HepG2 (cell line): ENCODE measurements at regions not wholly inside any gene's neighbourhood (a gene's known extent, or its start where the extent isn't known, plus 50 kb on each side); places are given as distances from the start of the nearest gene placed in this dataset.

Experiments used
- ATAC-seq: fragments of 200-7000 bp; cut with Tn5 transposase; 3 replicates; pipeline ENCODE4 v1.9.1; 2020; ENCODE audit warnings: mild to moderate bottlenecking, moderate library complexity
- BruUV-seq: library from RNA; stranded (reverse); fragments of 400-500 nt; replicated peaks from 2 replicates; lab custom pipeline; 2021; lab: Mats Ljungman, UMichigan
- CTCF ChIA-PET: fragments of 300-600 bp; formaldehyde crosslinking; extraction: SDS; loops from one replicate; lab custom pipeline; 2021; ENCODE audit warnings: low total read pairs, inconsistent platforms, low intra/inter-chr PET ratio; lab: Yijun Ruan, JAX
- POLR2A ChIA-PET: fragments of 350-600 bp; sonication (Branson Sonifier 250); formaldehyde crosslinking; loops from one replicate; lab custom pipeline; 2020; ENCODE audit warnings: antibody characterized with exemption, inconsistent platforms; lab: Yijun Ruan, JAX
- DNase-seq: peaks from one replicate; pipeline ENCODE4 v3.0.0-alpha.2; 2015; ENCODE audit warnings: low spot score
- FAIRE-seq: peaks from 3 replicates; lab custom pipeline; 2011; peaks lifted over from hg19 to GRCh38; lab: Jason Lieb, UNC
- H2AFZ ChIP-seq: one replicate; pipeline ENCODE4 v1.6.1; 2011; ENCODE audit warnings: low read length, inconsistent platforms
- H3K27ac ChIP-seq: fragments of 300-600 bp; 3 replicates; pipeline ENCODE4 v1.8.0; 2011; ENCODE audit warnings: mixed run types, mild to moderate bottlenecking, mixed read lengths, low read length, inconsistent platforms; ENCODE audit not compliant: insufficient read depth; ENCODE audit errors: extremely low read length
- H3K27me3 ChIP-seq, 2 experiments: fragments of 200-600 bp in 1 of 2; 2 replicates in 1 of 2; 3 replicates in 1 of 2; pipeline versions ENCODE4 v1.6.0 to v1.8.0; 2011; ENCODE audit warnings: low read length in 2 of 2, mild to moderate bottlenecking in 2 of 2, moderate library complexity in 2 of 2, inconsistent platforms in 1 of 2; ENCODE audit not compliant: insufficient read depth in 2 of 2, control insufficient read depth in 1 of 2
- H3K36me3 ChIP-seq, 2 experiments: fragments of 200-600 bp in 1 of 2; replicated peaks in 1 of 2; 2 replicates in 1 of 2; 3 replicates in 1 of 2; pipeline versions ENCODE4 v1.5.1 to v1.8.0; 2011; ENCODE audit warnings: low read length in 2 of 2, inconsistent platforms in 1 of 2; ENCODE audit not compliant: insufficient read depth in 2 of 2, control insufficient read depth in 1 of 2
- H3K4me1 ChIP-seq: 2 replicates; pipeline ENCODE4 v1.5.1; 2012; ENCODE audit warnings: low read length, inconsistent platforms; ENCODE audit not compliant: insufficient read depth
- H3K4me2 ChIP-seq: 2 replicates; pipeline ENCODE4 v1.6.0; 2011; ENCODE audit warnings: low read depth, low read length, inconsistent platforms
- H3K4me3 ChIP-seq, 3 experiments: fragments of 200-600 bp in 1 of 3; sonication (generic), shearing (Covaris generic) in 1 of 3; replicated peaks in 1 of 3; 2 replicates each; pipeline ENCODE4 v1.5.1; 2011 to 2016; ENCODE audit warnings: low read length in 3 of 3, inconsistent platforms in 2 of 3, low read depth in 2 of 3, mild to moderate bottlenecking in 2 of 3, control low read depth in 1 of 3, mixed read lengths in 1 of 3; ENCODE audit not compliant: insufficient read depth in 1 of 3
- H3K79me2 ChIP-seq: one replicate; pipeline ENCODE4 v1.6.1; 2011; ENCODE audit warnings: low read length, inconsistent platforms; ENCODE audit not compliant: insufficient read depth
- H3K9ac ChIP-seq: 2 replicates; pipeline ENCODE4 v1.6.0; 2011; ENCODE audit warnings: mild to moderate bottlenecking, low read depth, low read length, inconsistent platforms; ENCODE audit not compliant: insufficient read depth
- H3K9me3 ChIP-seq: 2 replicates; pipeline ENCODE4 v1.5.1; 2012; ENCODE audit warnings: mild to moderate bottlenecking, low read length
- H4K20me1 ChIP-seq: 2 replicates; pipeline ENCODE4 v1.6.0; 2011; ENCODE audit warnings: inconsistent platforms, mild to moderate bottlenecking, low read length, moderate library complexity; ENCODE audit not compliant: insufficient read depth
- ARID2 ChIP-seq: sonication (generic); formaldehyde crosslinking; IDR thresholded peaks from 2 replicates; pipeline ENCODE4 v1.8.1; 2022; ENCODE audit warnings: mild to moderate bottlenecking, missing genetic modification reagents, borderline replicate concordance
- BCL6 ChIP-seq: IDR thresholded peaks from 2 replicates; pipeline ENCODE4 v1.6.1; 2016; ENCODE audit warnings: missing genetic modification reagents, missing compliant biosample characterization
- HMG20A ChIP-seq: IDR thresholded peaks from 2 replicates; pipeline ENCODE4 v1.6.1; 2016; ENCODE audit warnings: borderline replicate concordance
- MTA3 ChIP-seq: sonication (generic); formaldehyde crosslinking; IDR thresholded peaks from 2 replicates; pipeline ENCODE4 v1.4.0; 2020; ENCODE audit warnings: missing genetic modification reagents
- PHF8 ChIP-seq: sonication (generic); formaldehyde crosslinking; IDR thresholded peaks from 2 replicates; pipeline ENCODE4 v1.5.0; 2020; ENCODE audit warnings: missing genetic modification reagents
- RAD51 ChIP-seq: fragments of 450-650 bp; IDR thresholded peaks from 2 replicates; pipeline ENCODE4 v1.6.1; 2016; ENCODE audit warnings: borderline replicate concordance
- XRCC5 ChIP-seq: fragments of 200-400 bp; formaldehyde crosslinking; optimal IDR thresholded peaks from 2 replicates; pipeline ENCODE3; 2017; ENCODE audit warnings: mild to moderate bottlenecking, low read length
- ZC3H4 ChIP-seq: sonication (generic); formaldehyde crosslinking; IDR thresholded peaks from 2 replicates; pipeline ENCODE4 v1.4.0; 2020; ENCODE audit warnings: missing genetic modification reagents, borderline replicate concordance
- ZNF235 ChIP-seq: sonication (generic); formaldehyde crosslinking; IDR thresholded peaks from 2 replicates; pipeline ENCODE4 v1.8.1; 2023; ENCODE audit warnings: mild to moderate bottlenecking, missing genetic modification reagents, borderline replicate concordance
- ZNF292 ChIP-seq: sonication (generic); formaldehyde crosslinking; IDR thresholded peaks from 2 replicates; pipeline ENCODE4 v1.8.1; 2022; ENCODE audit warnings: mild to moderate bottlenecking, low read depth, missing genetic modification reagents, borderline replicate concordance
- ZNF383 ChIP-seq: sonication (generic); formaldehyde crosslinking; IDR thresholded peaks from 2 replicates; pipeline ENCODE4 v1.4.0; 2020; ENCODE audit warnings: missing genetic modification reagents, mild to moderate bottlenecking, borderline replicate concordance
- ZNF572 ChIP-seq: sonication (generic); formaldehyde crosslinking; IDR thresholded peaks from 2 replicates; pipeline ENCODE4 v1.5.1; 2020; ENCODE audit warnings: mild to moderate bottlenecking, missing genetic modification reagents
- ZNF577 ChIP-seq: sonication (generic); formaldehyde crosslinking; IDR thresholded peaks from 2 replicates; pipeline ENCODE4 v1.4.0; 2020; ENCODE audit warnings: mild to moderate bottlenecking, low read depth, missing genetic modification reagents, borderline replicate concordance
- ZNF839 ChIP-seq: sonication (generic); formaldehyde crosslinking; IDR thresholded peaks from 2 replicates; pipeline ENCODE4 v1.4.0; 2020; ENCODE audit warnings: missing genetic modification reagents, mild to moderate bottlenecking, borderline replicate concordance
- ZNF891 ChIP-seq: sonication (generic); formaldehyde crosslinking; IDR thresholded peaks from 2 replicates; pipeline ENCODE4 v1.5.0; 2020; ENCODE audit warnings: mild to moderate bottlenecking, missing genetic modification reagents
- WGBS: methylation state at CpG from one replicate; pipeline ENCODE4 v1.1.6; 2017; ENCODE audit warnings: low lambda C conversion rate; 5-methylcytosine and 5-hydroxymethylcytosine counted together
- in situ Hi-C: cut with HindIII; loops from 2 replicates; pipeline ENCODE4 v1.10.0; 2017; ENCODE audit warnings: low pct_unique_long_range_greater_than_20kb; ENCODE audit not compliant: extremely low pct_ligation_motif_present
- intact Hi-C: fragments of 100-400 bp; cut with micrococcal nuclease; formaldehyde crosslinking; loops from one replicate; pipeline ENCODE4 v1.10.0; 2022; ENCODE audit not compliant: unreplicated experiment
- TF ChIP-seq, protein P1 (sequence below): sonication (generic); formaldehyde crosslinking; IDR thresholded peaks from 2 replicates; pipeline ENCODE4 v1.5.0; 2020; ENCODE audit warnings: mild to moderate bottlenecking, low read depth, missing genetic modification reagents, borderline replicate concordance
- TF ChIP-seq, protein P2 (sequence below): sonication (generic); formaldehyde crosslinking; IDR thresholded peaks from 2 replicates; pipeline ENCODE4 v1.5.0; 2020; ENCODE audit warnings: mild to moderate bottlenecking, missing genetic modification reagents

DNA sequence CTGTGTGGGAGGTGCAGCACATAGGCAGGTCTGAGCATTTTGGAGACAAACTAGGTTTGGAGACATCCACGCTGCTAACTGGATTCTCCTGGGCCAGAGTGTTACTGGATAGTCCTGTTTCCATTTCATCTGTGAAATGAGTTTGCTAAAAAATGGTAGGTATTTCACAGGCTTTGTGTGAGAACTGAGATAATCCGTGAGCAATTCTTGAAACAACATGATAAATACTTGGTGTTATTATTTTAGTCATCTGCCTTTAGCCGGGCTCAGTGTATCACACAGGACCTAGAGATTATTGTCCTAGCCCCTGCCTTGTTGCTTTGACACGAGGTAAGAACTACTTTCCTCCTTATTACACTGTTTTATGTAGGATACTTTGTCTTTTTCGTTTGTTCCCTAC is 63.0 kb downstream of the PRR18 start:
- in situ Hi-C loops = no loop called here
- H3K27ac ChIP-seq = no peak overlapping the region
- DNase-seq (no peak), FAIRE-seq (no peak), ATAC-seq (no peak)
- no peaks in the 10 kb centered on the region for H3K36me3 ChIP-seq
- no peaks in the 10 kb centered on the region for H3K79me2 ChIP-seq
- POLR2A ChIA-PET = no interaction called here
- peaks cover 7 to 54% of the 10 kb centered on the region in 2 experiments; a peak in 4 of 5 replicates for H3K27me3 ChIP-seq
- H3K4me1 ChIP-seq = peaks cover 13% of the 10 kb centered on the region
- no peaks in the 10 kb centered on the region for H3K9me3 ChIP-seq
- no peak overlapping the region for H3K9ac ChIP-seq
- 28% methylated on average over 5 of the region's 5 CpGs for WGBS
- TF ChIP-seq ZNF383 (CRISPR knock-in tag) (no peak), PHF8 (CRISPR knock-in tag) (no peak), ZNF891 (no peak), MTA3 (no peak), ZC3H4 (CRISPR knock-in tag) (no peak), BCL6 (no peak), ARID2 (CRISPR knock-in tag) (no peak), ZNF839 (CRISPR knock-in tag) (no peak), ZNF572 (CRISPR knock-in tag) (no peak), XRCC5 (no peak), ZNF292 (CRISPR knock-in tag) (no peak), ZNF235 (CRISPR knock-in tag) (no peak), RAD51 (no peak), HMG20A (CRISPR knock-in tag) (no peak), ZNF577 (no peak)
- TF ChIP-seq, protein P1, sequence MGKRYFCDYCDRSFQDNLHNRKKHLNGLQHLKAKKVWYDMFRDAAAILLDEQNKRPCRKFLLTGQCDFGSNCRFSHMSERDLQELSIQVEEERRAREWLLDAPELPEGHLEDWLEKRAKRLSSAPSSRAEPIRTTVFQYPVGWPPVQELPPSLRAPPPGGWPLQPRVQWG (CRISPR knock-in tag) = no peak
- TF ChIP-seq, protein P2, sequence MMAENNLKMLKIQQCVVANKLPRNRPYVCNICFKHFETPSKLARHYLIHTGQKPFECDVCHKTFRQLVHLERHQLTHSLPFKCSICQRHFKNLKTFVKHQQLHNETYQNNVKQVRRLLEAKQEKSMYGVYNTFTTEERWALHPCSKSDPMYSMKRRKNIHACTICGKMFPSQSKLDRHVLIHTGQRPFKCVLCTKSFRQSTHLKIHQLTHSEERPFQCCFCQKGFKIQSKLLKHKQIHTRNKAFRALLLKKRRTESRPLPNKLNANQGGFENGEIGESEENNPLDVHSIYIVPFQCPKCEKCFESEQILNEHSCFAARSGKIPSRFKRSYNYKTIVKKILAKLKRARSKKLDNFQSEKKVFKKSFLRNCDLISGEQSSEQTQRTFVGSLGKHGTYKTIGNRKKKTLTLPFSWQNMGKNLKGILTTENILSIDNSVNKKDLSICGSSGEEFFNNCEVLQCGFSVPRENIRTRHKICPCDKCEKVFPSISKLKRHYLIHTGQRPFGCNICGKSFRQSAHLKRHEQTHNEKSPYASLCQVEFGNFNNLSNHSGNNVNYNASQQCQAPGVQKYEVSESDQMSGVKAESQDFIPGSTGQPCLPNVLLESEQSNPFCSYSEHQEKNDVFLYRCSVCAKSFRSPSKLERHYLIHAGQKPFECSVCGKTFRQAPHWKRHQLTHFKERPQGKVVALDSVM (CRISPR knock-in tag) = no peak
- no peaks in the 10 kb centered on the region for H4K20me1 ChIP-seq
- no peak overlapping the region for H2AFZ ChIP-seq
- H3K4me2 ChIP-seq = no peak overlapping the region
- CTCF ChIA-PET = no interaction called here
- intact Hi-C loops = no loop called here
- no TSS peak for BruUV-seq
- no peak overlapping the region for H3K4me3 ChIP-seq
